Mesenchymal stem cell (in vitro differentiated cells and primary cell): ENCODE measurements at regions not wholly inside any gene's neighbourhood (a gene's known extent, or its start where the extent isn't known, plus 50 kb on each side); places are given as distances from the start of the nearest gene placed in this dataset.

ENCODE experiments used
- DNase-seq: peaks from one replicate; pipeline ENCODE4 v3.0.0-alpha.2; 2013
- H2AFZ ChIP-seq: one replicate; pipeline ENCODE4 v1.6.1; 2013; ENCODE audit warnings: low read depth, mild to moderate bottlenecking, control low read depth, inconsistent platforms, low read length, moderate library complexity
- H2AK5ac ChIP-seq: 2 replicates; pipeline ENCODE4 v1.6.1; 2013; ENCODE audit warnings: low read length, moderate library complexity, mild to moderate bottlenecking, inconsistent platforms; ENCODE audit not compliant: severe bottlenecking
- H2BK120ac ChIP-seq: one replicate; pipeline ENCODE4 v1.6.1; 2013; ENCODE audit warnings: low read depth, mild to moderate bottlenecking, inconsistent platforms, low read length, moderate library complexity
- H2BK12ac ChIP-seq, 2 experiments: one replicate each; pipeline ENCODE4 v1.6.1; 2013; ENCODE audit warnings: inconsistent platforms in 2 of 2, low read length in 2 of 2, mild to moderate bottlenecking in 2 of 2, moderate library complexity in 2 of 2, control low read depth in 1 of 2
- H2BK15ac ChIP-seq: one replicate; pipeline ENCODE4 v1.6.1; 2013; ENCODE audit warnings: mild to moderate bottlenecking, low read depth, inconsistent platforms; ENCODE audit not compliant: poor library complexity, severe bottlenecking
- H2BK5ac ChIP-seq: 2 replicates; pipeline ENCODE4 v1.6.1; 2013; ENCODE audit warnings: low read depth, mild to moderate bottlenecking, low read length, control low read depth, inconsistent platforms; ENCODE audit not compliant: poor library complexity, severe bottlenecking
- H3K14ac ChIP-seq, 2 experiments: one replicate each; pipeline ENCODE4 v1.6.1; 2013; ENCODE audit warnings: inconsistent platforms in 2 of 2, low read length in 2 of 2, control low read depth in 1 of 2, mild to moderate bottlenecking in 1 of 2, moderate library complexity in 1 of 2
- H3K18ac ChIP-seq, 2 experiments: one replicate each; pipeline ENCODE4 v1.6.1; 2013; ENCODE audit warnings: inconsistent platforms in 2 of 2, low read length in 2 of 2, control low read depth in 1 of 2, low read depth in 1 of 2, mild to moderate bottlenecking in 1 of 2
- H3K23ac ChIP-seq, 2 experiments: one replicate each; pipeline ENCODE4 v1.6.1; 2013; ENCODE audit warnings: inconsistent platforms in 2 of 2, low read length in 2 of 2, mild to moderate bottlenecking in 2 of 2, moderate library complexity in 2 of 2, control low read depth in 1 of 2
- H3K27ac ChIP-seq: 2 replicates; pipeline ENCODE4 v1.5.1; 2013; ENCODE audit warnings: mild to moderate bottlenecking, moderate library complexity, low read length, control low read depth, inconsistent platforms; ENCODE audit not compliant: poor library complexity, severe bottlenecking
- H3K27me3 ChIP-seq, 2 experiments: 2 replicates each; pipeline versions ENCODE4 v1.6.1 to v1.7.0; 2013; ENCODE audit warnings: low read length in 2 of 2, mild to moderate bottlenecking in 2 of 2, moderate library complexity in 2 of 2, control low read depth in 1 of 2, inconsistent platforms in 1 of 2; ENCODE audit not compliant: control insufficient read depth in 1 of 2, insufficient read depth in 1 of 2
- H3K36me3 ChIP-seq, 2 experiments: 2 replicates each; pipeline versions ENCODE4 v1.6.1 to v1.7.0; 2013; ENCODE audit warnings: low read length in 2 of 2, control low read depth in 1 of 2, inconsistent platforms in 1 of 2, low read depth in 1 of 2, mild to moderate bottlenecking in 1 of 2; ENCODE audit not compliant: insufficient read depth in 2 of 2, control insufficient read depth in 1 of 2
- H3K4ac ChIP-seq, 2 experiments: one replicate each; pipeline ENCODE4 v1.6.1; 2013; ENCODE audit warnings: inconsistent platforms in 2 of 2, low read length in 2 of 2, mild to moderate bottlenecking in 2 of 2, moderate library complexity in 2 of 2, control low read depth in 1 of 2, low read depth in 1 of 2
- H3K4me1 ChIP-seq: 2 replicates; pipeline ENCODE4 v1.6.1; 2013; ENCODE audit warnings: low read depth, low read length, control low read depth; ENCODE audit not compliant: control insufficient read depth, insufficient read depth
- H3K4me2 ChIP-seq: 2 replicates; pipeline ENCODE4 v1.6.1; 2013; ENCODE audit warnings: low read length, mild to moderate bottlenecking, inconsistent platforms; ENCODE audit not compliant: poor library complexity, severe bottlenecking
- H3K4me3 ChIP-seq, 2 experiments: 2 replicates each; pipeline versions ENCODE4 v1.5.1 to v1.7.0; 2013; ENCODE audit warnings: low read length in 2 of 2, mild to moderate bottlenecking in 2 of 2, control low read depth in 1 of 2, low read depth in 1 of 2; ENCODE audit not compliant: insufficient read depth in 1 of 2
- H3K79me1 ChIP-seq: replicated peaks from 2 replicates; pipeline ENCODE4 v1.6.1; 2013; ENCODE audit warnings: mild to moderate bottlenecking, control low read depth, low read length, inconsistent platforms; ENCODE audit not compliant: poor library complexity, severe bottlenecking
- H3K9ac ChIP-seq: 2 replicates; pipeline ENCODE4 v1.7.0; 2013; ENCODE audit warnings: mild to moderate bottlenecking, low read length, moderate library complexity
- H3K9me3 ChIP-seq: 2 replicates; pipeline ENCODE4 v1.7.0; 2013; ENCODE audit warnings: mild to moderate bottlenecking, low read length; ENCODE audit not compliant: control insufficient read depth
- H4K8ac ChIP-seq: one replicate; pipeline ENCODE4 v1.6.1; 2013; ENCODE audit warnings: inconsistent platforms, mild to moderate bottlenecking, low read length, moderate library complexity
- H4K91ac ChIP-seq: one replicate; pipeline ENCODE4 v1.6.1; 2013; ENCODE audit warnings: mild to moderate bottlenecking, low read length, inconsistent platforms
- WGBS: methylation state at CpG from one replicate; pipeline ENCODE4 v1.1.7; 2013; ENCODE audit warnings: mixed read lengths; 5-methylcytosine and 5-hydroxymethylcytosine counted together

GRCh38 chr12:17665839-17666238, 424.2 kb downstream of the RERGL start:
- H2AK5ac ChIP-seq = no peak overlapping the region
- no peak overlapping the region for H2AFZ ChIP-seq
- no peak overlapping the region for H3K27ac ChIP-seq
- no peak overlapping the region for H4K8ac ChIP-seq
- no peak overlapping the region for H3K4ac ChIP-seq
- H2BK15ac ChIP-seq = no peak overlapping the region
- no peaks in the 10 kb centered on the region for H3K27me3 ChIP-seq
- H3K9me3 ChIP-seq = no peaks in the 10 kb centered on the region
- H2BK12ac ChIP-seq = no peak overlapping the region
- no peak overlapping the region for H3K4me2 ChIP-seq
- H3K9ac ChIP-seq = no peak overlapping the region
- DNase-seq = no peak
- H2BK120ac ChIP-seq = no peak overlapping the region
- H4K91ac ChIP-seq = no peak overlapping the region
- no peak overlapping the region for H3K18ac ChIP-seq
- no peak overlapping the region for H3K14ac ChIP-seq
- H3K23ac ChIP-seq = no peak overlapping the region
- H2BK5ac ChIP-seq = no peak overlapping the region
- no peaks in the 10 kb centered on the region for H3K36me3 ChIP-seq
- H3K4me1 ChIP-seq = no peaks in the 10 kb centered on the region
- no peak overlapping the region for H3K4me3 ChIP-seq
- no peaks in the 10 kb centered on the region for H3K79me1 ChIP-seq
- WGBS = 76% methylated on average over 9 of the region's 9 CpGs

- Histone ChIP-seq H3K23ac (no peak overlapping the region), H2BK120ac (no peak overlapping the region), H4K8ac (no peak overlapping the region), H2AFZ (no peak overlapping the region), H2BK5ac (no peak overlapping the region), H2BK12ac (no peak overlapping the region), H3K27ac (no peak overlapping the region), H2BK15ac (no peak overlapping the region), H3K79me1 (no peaks in the 10 kb centered on the region), H3K4ac (no peak overlapping the region), H4K91ac (no peak overlapping the region), H3K18ac (no peak overlapping the region), H3K4me2 (no peak overlapping the region), H3K27me3 (no peaks in the 10 kb centered on the region), H3K14ac (no peak overlapping the region), H3K36me3 (no peaks in the 10 kb centered on the region), H3K4me1 (no peaks in the 10 kb centered on the region), H3K4me3 (no peak overlapping the region), H2AK5ac (no peak overlapping the region), H3K9me3 (no peaks in the 10 kb centered on the region), H3K9ac (no peak overlapping the region)
- no peak for DNase-seq
- 71% methylated on average over 1 of the region's 1 CpG for WGBS
These were observed 428.7 kb downstream of the RERGL start for GRCh38 chr12:17661250-17661649.

- Histone ChIP-seq H3K9ac (no peak overlapping the region), H3K27me3 (no peaks in the 10 kb centered on the region), H4K91ac (no peak overlapping the region), H3K4ac (no peak overlapping the region), H2BK15ac (no peak overlapping the region), H3K4me3 (no peak overlapping the region), H3K9me3 (no peaks in the 10 kb centered on the region), H3K23ac (no peak overlapping the region), H2BK120ac (no peak overlapping the region), H3K18ac (no peak overlapping the region), H3K79me1 (no peaks in the 10 kb centered on the region), H2BK12ac (no peak overlapping the region), H4K8ac (no peak overlapping the region), H2BK5ac (no peak overlapping the region), H3K14ac (no peak overlapping the region), H3K36me3 (no peaks in the 10 kb centered on the region), H3K4me2 (no peak overlapping the region), H3K4me1 (no peaks in the 10 kb centered on the region), H3K27ac (no peak overlapping the region), H2AFZ (no peak overlapping the region), H2AK5ac (no peak overlapping the region)
- DNase-seq = no peak
- WGBS = no CpG with 5 or more reads among the region's 2 CpGs
These were observed 437.6 kb downstream of the RERGL start for GRCh38 chr12:17652436-17652835.

GRCh38 chr12:17642340-17642650, 447.7 kb downstream of the RERGL start:
- no peak overlapping the region for H2BK5ac ChIP-seq
- no peak overlapping the region for H3K23ac ChIP-seq
- no peaks in the 10 kb centered on the region for H3K9me3 ChIP-seq
- DNase-seq = no peak
- no peak overlapping the region for H3K18ac ChIP-seq
- no peak overlapping the region for H2AFZ ChIP-seq
- peak overlapping the region in 1 of 2 experiments; percentile 71 for H3K4me3 ChIP-seq
- H3K27me3 ChIP-seq = no peaks in the 10 kb centered on the region
- H2BK12ac ChIP-seq = no peak overlapping the region
- no peak overlapping the region for H3K14ac ChIP-seq
- no peak overlapping the region for H2AK5ac ChIP-seq
- H3K36me3 ChIP-seq = no peaks in the 10 kb centered on the region
- H4K8ac ChIP-seq = no peak overlapping the region
- H3K4me1 ChIP-seq = no peaks in the 10 kb centered on the region
- no peak overlapping the region for H2BK120ac ChIP-seq
- no peak overlapping the region for H3K9ac ChIP-seq
- H4K91ac ChIP-seq = no peak overlapping the region
- H3K4me2 ChIP-seq = no peak overlapping the region
- WGBS = 44% methylated on average over 2 of the region's 3 CpGs
- no peaks in the 10 kb centered on the region for H3K79me1 ChIP-seq
- no peak overlapping the region for H3K4ac ChIP-seq
- H2BK15ac ChIP-seq = no peak overlapping the region
- no peak overlapping the region for H3K27ac ChIP-seq
